ENCODE measurements at regions not wholly inside any gene's neighbourhood (a gene's known extent, or its start where the extent isn't known, plus 50 kb on each side); places are given as distances from the start of the nearest gene placed in this dataset.

GRCh38 chr12:73623421-73623820, 914.2 kb upstream of the ATXN7L3B start:
- WGBS, 2 experiments (ENCODE audit: extremely low coverage in 1 of 2, insufficient coverage in 1 of 2, insufficient read length in 1 of 2, insufficient replicate concordance in 2 of 2, low coverage in 1 of 2, low lambda C conversion rate in 2 of 2, missing lambda C conversion rate in 1 of 2), result 95% methylated on average over 2 of the region's 2 CpGs; no CpG with 5 or more reads in 1 of the 2 experiments
- Histone ChIP-seq H3K23ac (ENCODE audit: insufficient read length) (no peak overlapping the region), H2BK20ac (ENCODE audit: low read length) (no peak overlapping the region), H2BK120ac (replicated peaks; ENCODE audit: low read depth, low read length) (no peak overlapping the region), H3K9ac (replicated peaks in 1 of 4; ENCODE audit: extremely low read depth in 1 of 4, low read depth in 3 of 4, low read length in 3 of 4) (no peak overlapping the region), H3K79me2 (ENCODE audit: control insufficient read depth in 1 of 2, insufficient read depth in 2 of 2, low read length in 2 of 2) (no peaks in the 10 kb centered on the region), H4K8ac (ENCODE audit: extremely low read depth, insufficient read depth, low read length) (no peak overlapping the region), H2BK15ac (ENCODE audit: low read length) (no peak overlapping the region), H3K4me1 (replicated peaks in 1 of 4; ENCODE audit: control insufficient read depth in 3 of 4, insufficient read depth in 4 of 4, low read length in 3 of 4) (no peaks in the 10 kb centered on the region), H3K4me3 (ENCODE audit: extremely low read depth in 1 of 4, insufficient read depth in 2 of 4, low read depth in 3 of 4, low read length in 4 of 4) (no peak overlapping the region), H3K27me3 (replicated peaks in 1 of 4; ENCODE audit: control insufficient read depth in 3 of 4, extremely low read depth in 1 of 4, insufficient read depth in 3 of 4, low read length in 3 of 4) (no peaks in the 10 kb centered on the region), H2AFZ (ENCODE audit: low read length) (no peak overlapping the region), H4K5ac (ENCODE audit: insufficient read length, low read depth, low read length) (no peak overlapping the region), H4K91ac (replicated peaks; ENCODE audit: insufficient read length, low read length) (no peak overlapping the region), H3K79me1 (ENCODE audit: low read depth, low read length) (no peaks in the 10 kb centered on the region), H4K20me1 (replicated peaks in 1 of 2; ENCODE audit: control insufficient read depth in 1 of 2, insufficient read depth in 2 of 2, low read length in 2 of 2) (no peaks in the 10 kb centered on the region), H2BK12ac (ENCODE audit: low read depth, low read length) (no peak overlapping the region), H3K4me2 (ENCODE audit: insufficient read depth in 1 of 2, low read depth in 2 of 2, low read length in 2 of 2) (no peak overlapping the region), H3K23me2 (ENCODE audit: low read depth, low read length) (no peaks in the 10 kb centered on the region), H3K4ac (replicated peaks; ENCODE audit: insufficient read length, low read depth, low read length) (no peak overlapping the region), H3K14ac (ENCODE audit: insufficient read length) (no peak overlapping the region), H2BK5ac (ENCODE audit: low read depth, low read length) (no peak overlapping the region), H3K18ac (ENCODE audit: extremely low read depth, low read length) (no peak overlapping the region), H3K27ac (ENCODE audit: low read depth, low read length) (no peak overlapping the region), H3K9me3 (ENCODE audit: insufficient read depth in 2 of 2, low read depth in 1 of 2, low read length in 1 of 2) (no peaks in the 10 kb centered on the region), H2AK5ac (ENCODE audit: low read depth, low read length) (no peak overlapping the region), H3K56ac (replicated peaks; ENCODE audit: insufficient read length, low read depth, low read length) (no peak overlapping the region), H3K36me3 (ENCODE audit: control insufficient read depth in 2 of 4, insufficient read depth in 4 of 4, low read length in 3 of 4) (no peaks in the 10 kb centered on the region)
- FAIRE-seq, result no peak
- TF ChIP-seq RXRA (IDR thresholded peaks at IDR 0.05; ENCODE audit: insufficient read depth, low read depth, low read length), result no peak
- TF ChIP-seq KDM4A (IDR thresholded peaks at IDR 0.05; ENCODE audit: low read depth, low read length, severe bottlenecking), result no peak
- TF ChIP-seq EP300 (IDR thresholded peaks at IDR 0.05; ENCODE audit: borderline replicate concordance in 1 of 2, low read depth in 2 of 2, low read length in 2 of 2), result no peak
- no peak for DNase-seq (ENCODE audit: low read depth in 1 of 2, low spot score in 2 of 2)
- POLR2A ChIA-PET (ENCODE audit: partially characterized antibody), result no interaction called here
- CTCF ChIA-PET (ENCODE audit: partially characterized antibody), result no interaction called here

Data from H1 (cell line).